Central memory CD8-positive, alpha-beta T cell (primary cell): ENCODE measurements at regions not wholly inside any gene's neighbourhood (a gene's known extent, or its start where the extent isn't known, plus 50 kb on each side); places are given as distances from the start of the nearest gene placed in this dataset.

Experiments
- ATAC-seq: fragments of 150-1000 bp; cut with Tn5 transposase; replicated peaks from 2 replicates; pipeline ENCODE4 v1.10.0; 2022; ENCODE audit warnings: mild to moderate bottlenecking, moderate FRiP score, moderate number of reproducible peaks; ENCODE audit not compliant: poor library complexity, severe bottlenecking; ENCODE audit errors: extremely low read depth
- DNase-seq, 2 donors: peaks; one replicate each; pipeline ENCODE4 v3.0.0; 2021; ENCODE audit warnings: low spot score in 2 of 2
- H3K27ac Mint-ChIP-seq: one replicate; pipeline ENCODE4 v1.8.0; 2022; ENCODE audit warnings: low read depth, mild to moderate bottlenecking, moderate library complexity, mixed read lengths
- H3K27me3 Mint-ChIP-seq: one replicate; pipeline ENCODE4 v1.8.0; 2022; ENCODE audit warnings: mixed read lengths
- H3K36me3 Mint-ChIP-seq: one replicate; pipeline ENCODE4 v1.8.0; 2022; ENCODE audit warnings: mild to moderate bottlenecking, moderate library complexity, mixed read lengths; ENCODE audit not compliant: insufficient read depth
- H3K4me1 Mint-ChIP-seq: one replicate; pipeline ENCODE4 v1.8.0; 2022; ENCODE audit warnings: mixed read lengths
- H3K4me3 Mint-ChIP-seq: one replicate; pipeline ENCODE4 v1.8.0; 2022; ENCODE audit warnings: mild to moderate bottlenecking, moderate library complexity, mixed read lengths
- H3K9me3 Mint-ChIP-seq: one replicate; pipeline ENCODE4 v1.8.0; 2022; ENCODE audit warnings: mixed read lengths

- ATAC-seq (no peak), DNase-seq (no peak)
- no peak overlapping the region for H3K27ac Mint-ChIP-seq
- H3K4me1 Mint-ChIP-seq: no peaks in the 10 kb centered on the region
- H3K9me3 Mint-ChIP-seq: peaks cover 26% of the 10 kb centered on the region
- no peaks in the 10 kb centered on the region for H3K36me3 Mint-ChIP-seq
- H3K27me3 Mint-ChIP-seq: no peaks in the 10 kb centered on the region
- no peak overlapping the region for H3K4me3 Mint-ChIP-seq
Measured at GRCh38 chr16:63061319-63061718, 1025.1 kb upstream of the CDH8 start.

- no peak overlapping the region for H3K4me3 Mint-ChIP-seq
Measured at GRCh38 chr16:63059676-63060075, 1023.4 kb upstream of the CDH8 start.

GRCh38 chr16:63057341-63057740, 1021.1 kb upstream of the CDH8 start:
- Mint-ChIP-seq H3K27ac (no peak overlapping the region), H3K4me3 (no peak overlapping the region), H3K4me1 (no peaks in the 10 kb centered on the region), H3K27me3 (no peaks in the 10 kb centered on the region), H3K36me3 (no peaks in the 10 kb centered on the region), H3K9me3 (peaks cover 17% of the 10 kb centered on the region)
- ATAC-seq: no peak
- no peak for DNase-seq

More at GRCh38 chr16:63059676-63060075, 1023.4 kb upstream of the CDH8 start:
- Mint-ChIP-seq H3K9me3 (peaks cover 20% of the 10 kb centered on the region), H3K36me3 (no peaks in the 10 kb centered on the region), H3K27me3 (no peaks in the 10 kb centered on the region), H3K4me1 (no peaks in the 10 kb centered on the region), H3K27ac (no peak overlapping the region)
- ATAC-seq (no peak), DNase-seq (no peak)

GRCh38 chr16:63050391-63050790, 1014.2 kb upstream of the CDH8 start:
- Mint-ChIP-seq H3K36me3 (no peaks in the 10 kb centered on the region), H3K27me3 (no peaks in the 10 kb centered on the region), H3K9me3 (peaks cover 23% of the 10 kb centered on the region), H3K27ac (no peak overlapping the region), H3K4me3 (no peak overlapping the region), H3K4me1 (no peaks in the 10 kb centered on the region)
- DNase-seq (no peak), ATAC-seq (no peak)

- H3K4me1 Mint-ChIP-seq: no peaks in the 10 kb centered on the region
- ATAC-seq: no peak
- no peak for DNase-seq
- no peaks in the 10 kb centered on the region for H3K36me3 Mint-ChIP-seq
- H3K4me3 Mint-ChIP-seq: no peak overlapping the region
- H3K9me3 Mint-ChIP-seq: peaks cover 46% of the 10 kb centered on the region
- no peak overlapping the region for H3K27ac Mint-ChIP-seq
- no peaks in the 10 kb centered on the region for H3K27me3 Mint-ChIP-seq
Measured at GRCh38 chr16:63038397-63039106, 1002.3 kb upstream of the CDH8 start.

GRCh38 chr16:63037761-63038396, 1001.6 kb upstream of the CDH8 start:
- Mint-ChIP-seq H3K4me3 (no peak overlapping the region), H3K4me1 (no peaks in the 10 kb centered on the region), H3K9me3 (peaks cover 46% of the 10 kb centered on the region), H3K36me3 (no peaks in the 10 kb centered on the region), H3K27me3 (no peaks in the 10 kb centered on the region), H3K27ac (no peak overlapping the region)
- ATAC-seq (no peak), DNase-seq (no peak)

GRCh38 chr16:63018581-63019223, 982.5 kb upstream of the CDH8 start:
- H3K4me1 Mint-ChIP-seq: no peaks in the 10 kb centered on the region
- H3K9me3 Mint-ChIP-seq: peaks cover 24% of the 10 kb centered on the region
- no peaks in the 10 kb centered on the region for H3K27me3 Mint-ChIP-seq
- no peak for DNase-seq
- no peak for ATAC-seq
- H3K36me3 Mint-ChIP-seq: no peaks in the 10 kb centered on the region
- H3K4me3 Mint-ChIP-seq: no peak overlapping the region
- H3K27ac Mint-ChIP-seq: no peak overlapping the region

- Mint-ChIP-seq H3K27me3 (no peaks in the 10 kb centered on the region), H3K9me3 (peaks cover 27% of the 10 kb centered on the region), H3K4me1 (no peaks in the 10 kb centered on the region), H3K4me3 (no peak overlapping the region), H3K36me3 (no peaks in the 10 kb centered on the region), H3K27ac (no peak overlapping the region)
- ATAC-seq: no peak
- no peak for DNase-seq
Measured at GRCh38 chr16:63008688-63009087, 972.5 kb upstream of the CDH8 start.

- Mint-ChIP-seq H3K4me3 (no peak overlapping the region), H3K27ac (no peak overlapping the region), H3K4me1 (no peaks in the 10 kb centered on the region), H3K9me3 (peaks cover 21% of the 10 kb centered on the region), H3K27me3 (no peaks in the 10 kb centered on the region), H3K36me3 (no peaks in the 10 kb centered on the region)
- DNase-seq (no peak), ATAC-seq (no peak)
Measured at GRCh38 chr16:63005356-63005755, 969.1 kb upstream of the CDH8 start.

- H3K9me3 Mint-ChIP-seq: peaks cover 29% of the 10 kb centered on the region
- H3K27ac Mint-ChIP-seq: no peak overlapping the region
- DNase-seq (no peak), ATAC-seq (no peak)
- no peaks in the 10 kb centered on the region for H3K4me1 Mint-ChIP-seq
- H3K4me3 Mint-ChIP-seq: no peak overlapping the region
- H3K27me3 Mint-ChIP-seq: no peaks in the 10 kb centered on the region
- H3K36me3 Mint-ChIP-seq: no peaks in the 10 kb centered on the region
Measured at GRCh38 chr16:62989480-62989879, 953.2 kb upstream of the CDH8 start.

GRCh38 chr16:62985722-62986121, 949.5 kb upstream of the CDH8 start:
- Mint-ChIP-seq H3K9me3 (peaks cover 37% of the 10 kb centered on the region), H3K27ac (no peak overlapping the region), H3K4me1 (no peaks in the 10 kb centered on the region), H3K4me3 (no peak overlapping the region), H3K36me3 (no peaks in the 10 kb centered on the region), H3K27me3 (no peaks in the 10 kb centered on the region)
- DNase-seq (no peak), ATAC-seq (no peak)

GRCh38 chr16:62978451-62978850, 942.2 kb upstream of the CDH8 start:
- Mint-ChIP-seq H3K36me3 (no peaks in the 10 kb centered on the region), H3K27me3 (no peaks in the 10 kb centered on the region), H3K27ac (no peak overlapping the region), H3K4me1 (no peaks in the 10 kb centered on the region), H3K9me3 (peaks cover 29% of the 10 kb centered on the region), H3K4me3 (no peak overlapping the region)
- ATAC-seq: no peak
- no peak for DNase-seq

- Mint-ChIP-seq H3K27me3 (no peaks in the 10 kb centered on the region), H3K4me1 (no peaks in the 10 kb centered on the region), H3K27ac (no peak overlapping the region), H3K36me3 (no peaks in the 10 kb centered on the region), H3K4me3 (no peak overlapping the region), H3K9me3 (peaks cover 29% of the 10 kb centered on the region)
- no peak for DNase-seq
- no peak for ATAC-seq
Measured at GRCh38 chr16:62977876-62978275, 941.6 kb upstream of the CDH8 start.
